ENCODE measurements at regions not wholly inside any gene's neighbourhood (a gene's known extent, or its start where the extent isn't known, plus 50 kb on each side); places are given as distances from the start of the nearest gene placed in this dataset.
A peak's percentile ranks its signal among the peaks of the same experiment; 100 is the strongest.
"Not testable (repeated sequence)": the region's sequence is repeated elsewhere in the genome, so short reads cannot be mapped to it uniquely, and the experiment has no call there.

DNA sequence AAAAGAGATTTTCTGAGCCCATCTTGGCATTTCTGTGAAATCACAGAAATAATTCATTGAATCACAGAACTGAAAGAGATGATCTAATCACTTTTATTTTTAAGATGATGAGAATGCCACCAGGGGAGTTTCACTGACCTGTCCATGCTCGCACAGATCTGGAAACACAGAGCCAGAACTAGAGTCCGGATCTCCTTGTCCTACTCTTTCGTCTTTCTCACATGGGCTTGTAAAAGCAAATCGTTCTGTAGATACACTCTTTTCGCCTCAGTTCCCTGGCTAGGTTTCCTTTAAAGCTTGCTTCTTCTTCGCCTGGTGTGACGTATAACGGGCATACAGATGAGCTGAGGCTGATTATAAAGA lies 122.5 kb upstream of the SPRED1 start:
- Histone ChIP-seq H3K36me3 (no peaks in the 10 kb centered on the region), H3K9me3 (no peaks in the 10 kb centered on the region), H3K27me3 (no peaks in the 10 kb centered on the region), H3K4me3 (peak overlapping the region; percentile 24)
- no peak for DNase-seq

DNA sequence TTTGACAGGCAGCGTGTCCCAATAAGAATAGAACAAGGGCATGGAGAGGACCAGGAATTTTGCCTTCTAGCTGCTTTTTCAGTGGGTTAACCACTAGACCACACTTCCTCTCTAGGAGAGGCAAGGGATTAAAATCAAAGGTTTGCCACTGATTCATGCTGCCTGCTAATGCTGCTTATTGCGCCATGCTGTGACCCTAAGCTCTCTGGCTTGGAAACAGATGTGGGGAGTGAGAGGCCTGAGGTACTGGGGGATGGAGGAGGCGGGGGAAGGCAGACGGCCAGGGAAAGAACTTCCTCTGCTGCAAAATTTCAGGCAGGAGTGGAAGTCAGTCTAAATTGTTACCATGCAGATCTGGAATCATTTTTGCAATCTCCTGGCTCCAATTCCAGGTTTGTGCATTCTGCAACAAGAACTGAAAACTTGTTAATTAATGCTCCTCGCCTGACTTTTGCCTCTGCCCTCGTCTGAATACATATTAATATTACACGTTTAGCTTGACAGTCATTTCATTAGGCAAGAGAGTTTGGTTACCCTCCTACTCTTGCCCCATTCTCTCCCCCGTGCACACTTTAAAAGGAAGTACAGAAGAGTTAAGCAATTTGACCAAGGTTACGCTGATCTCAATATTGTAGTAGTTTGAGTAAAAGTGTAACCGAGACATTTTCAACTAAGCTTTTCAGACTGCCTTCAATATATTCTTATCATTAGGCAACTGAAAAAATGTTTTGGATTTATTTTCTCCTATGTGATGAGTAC lies 121.7 kb upstream of the SPRED1 start:
- H3K36me3 ChIP-seq = no peaks in the 10 kb centered on the region
- no peaks in the 10 kb centered on the region for H3K27me3 ChIP-seq
- peak; percentile 92 for DNase-seq
- H3K9me3 ChIP-seq = no peaks in the 10 kb centered on the region
- H3K4me3 ChIP-seq = no peak overlapping the region

DNA sequence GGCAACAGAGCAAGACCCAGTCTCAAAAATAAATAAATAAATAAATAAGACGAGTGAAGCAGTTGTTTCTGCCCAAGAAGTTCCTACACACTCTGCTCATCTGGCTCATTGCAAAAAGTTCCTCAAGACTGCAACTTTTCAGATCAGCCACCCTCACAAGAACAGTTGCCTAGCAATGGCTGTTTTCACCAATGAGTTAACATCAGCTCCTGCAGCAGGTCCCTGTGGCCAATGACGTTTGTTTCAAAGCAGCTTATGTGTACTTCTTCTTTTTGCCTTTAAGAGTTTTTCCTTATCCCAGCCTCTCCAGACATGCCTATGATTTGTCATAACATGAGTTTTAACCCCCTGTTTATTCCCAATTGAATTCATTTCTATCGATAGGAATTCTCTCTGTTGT lies 118.4 kb upstream of the SPRED1 start:
- no peak for DNase-seq
- Histone ChIP-seq H3K9me3 (no peaks in the 10 kb centered on the region), H3K36me3 (no peaks in the 10 kb centered on the region), H3K4me3 (no peak overlapping the region), H3K27me3 (no peaks in the 10 kb centered on the region)

DNA sequence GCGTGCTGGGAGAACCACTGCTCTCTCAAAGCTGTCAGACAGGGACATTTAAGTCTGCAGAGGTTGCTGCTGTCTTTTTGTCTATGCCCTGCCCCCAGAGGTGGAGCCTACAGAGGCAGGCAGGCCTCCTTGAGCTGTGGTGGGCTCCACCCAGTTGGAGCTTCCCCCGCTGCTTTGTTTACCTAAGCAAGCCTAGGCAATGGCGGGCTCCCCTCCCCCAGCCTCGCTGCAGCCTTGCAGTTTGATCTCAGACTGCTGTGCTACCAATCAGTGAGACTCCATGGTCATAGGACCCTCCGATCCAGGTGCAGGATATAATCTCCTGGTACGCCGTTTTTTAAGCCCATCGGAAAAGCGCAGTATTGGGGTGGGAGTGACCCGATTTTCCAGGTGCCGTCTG lies 110.4 kb upstream of the SPRED1 start:
- H3K36me3 ChIP-seq, H3K4me3 ChIP-seq, H3K9me3 ChIP-seq, DNase-seq, H3K27me3 ChIP-seq: not testable (repeated sequence)

DNA sequence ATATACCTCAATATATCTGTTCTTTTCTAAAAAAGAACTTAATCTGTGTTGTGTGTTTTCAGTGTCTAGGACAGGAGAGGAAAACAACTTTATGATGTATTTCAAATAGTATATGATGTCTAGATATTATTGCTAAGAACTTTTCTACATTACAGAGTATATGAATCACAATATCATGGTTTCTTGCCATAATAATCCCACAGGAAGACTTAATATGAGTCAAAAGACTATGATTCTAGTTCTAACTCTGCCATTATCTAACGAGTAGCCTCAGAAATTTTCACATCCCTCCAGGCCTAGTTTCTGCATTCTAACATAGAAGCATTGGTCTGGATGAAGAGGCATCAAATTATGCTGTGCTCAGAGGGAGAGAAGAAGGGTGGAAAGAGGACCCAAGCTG lies 107.7 kb upstream of the SPRED1 start:
- Histone ChIP-seq H3K4me3 (no peak overlapping the region), H3K27me3 (no peaks in the 10 kb centered on the region), H3K36me3 (no peaks in the 10 kb centered on the region), H3K9me3 (no peaks in the 10 kb centered on the region)
- DNase-seq = no peak

DNA sequence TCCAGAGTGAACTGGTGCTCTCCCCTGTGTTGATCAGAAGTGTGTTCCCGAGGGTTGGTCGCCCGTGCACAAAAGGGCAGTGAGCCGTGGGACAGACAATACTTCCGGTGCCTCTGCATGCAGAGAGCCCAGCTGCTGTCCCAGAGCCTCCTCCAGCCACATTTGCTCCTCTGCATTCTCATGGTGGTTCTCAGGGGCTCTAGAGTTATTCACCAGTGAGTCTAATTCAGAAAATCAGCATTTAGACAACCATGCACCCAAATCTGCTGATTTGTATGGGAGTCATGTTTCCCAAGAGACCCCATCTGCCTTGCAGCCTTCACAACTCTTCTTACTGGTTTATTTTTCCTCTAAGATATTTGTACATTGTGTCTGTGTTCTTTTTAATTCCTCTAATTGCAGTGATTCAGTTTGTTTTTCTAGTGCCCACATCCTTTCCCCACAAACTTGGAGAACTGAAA lies 107.0 kb upstream of the SPRED1 start:
- H3K4me3 ChIP-seq = no peak overlapping the region
- H3K27me3 ChIP-seq = no peaks in the 10 kb centered on the region
- no peaks in the 10 kb centered on the region for H3K36me3 ChIP-seq
- DNase-seq = no peak
- H3K9me3 ChIP-seq = peaks cover 2% of the 10 kb centered on the region

DNA sequence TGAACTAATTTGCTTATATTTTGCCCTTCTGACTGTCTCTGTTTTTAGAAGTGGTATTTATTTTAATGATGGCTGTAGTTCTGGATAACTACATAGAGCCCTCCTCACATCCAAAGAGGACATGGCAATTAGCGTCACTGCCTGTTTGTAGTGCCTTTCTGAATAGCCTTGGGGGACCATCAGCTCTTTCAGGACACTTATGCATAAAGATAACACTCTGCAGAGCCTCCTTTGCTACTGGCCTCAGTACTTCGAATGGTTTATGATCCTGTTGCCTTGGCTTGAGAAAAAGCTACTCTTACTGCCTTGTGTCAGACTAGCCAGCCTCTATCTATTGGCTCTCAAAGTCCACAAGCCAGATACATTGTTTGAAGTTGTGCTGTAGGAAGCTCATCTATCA lies 105.4 kb upstream of the SPRED1 start:
- DNase-seq = no peak
- no peak overlapping the region for H3K4me3 ChIP-seq
- peaks cover 7% of the 10 kb centered on the region for H3K9me3 ChIP-seq
- H3K36me3 ChIP-seq = no peaks in the 10 kb centered on the region
- no peaks in the 10 kb centered on the region for H3K27me3 ChIP-seq

DNA sequence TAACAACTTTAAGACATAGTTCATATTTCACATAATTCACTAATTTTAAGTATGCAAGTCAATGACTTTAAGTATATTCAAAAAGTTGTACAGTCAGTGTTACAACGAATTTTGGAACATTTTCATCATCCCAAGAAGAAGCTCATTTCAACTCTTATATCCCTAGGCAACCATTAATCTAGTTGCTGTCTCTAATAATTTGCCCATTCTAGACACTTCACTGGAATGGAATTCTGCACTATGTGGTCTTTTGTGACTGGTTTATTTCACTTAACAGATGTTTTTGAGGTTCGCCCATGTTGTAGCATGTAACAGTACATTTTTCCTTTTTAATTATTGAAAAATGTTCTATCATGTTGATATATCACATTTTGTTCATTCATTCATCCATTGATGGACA lies 104.2 kb upstream of the SPRED1 start:
- Histone ChIP-seq H3K4me3 (no peak overlapping the region), H3K9me3 (peaks cover 7% of the 10 kb centered on the region), H3K27me3 (no peaks in the 10 kb centered on the region), H3K36me3 (no peaks in the 10 kb centered on the region)
- no peak for DNase-seq

DNA sequence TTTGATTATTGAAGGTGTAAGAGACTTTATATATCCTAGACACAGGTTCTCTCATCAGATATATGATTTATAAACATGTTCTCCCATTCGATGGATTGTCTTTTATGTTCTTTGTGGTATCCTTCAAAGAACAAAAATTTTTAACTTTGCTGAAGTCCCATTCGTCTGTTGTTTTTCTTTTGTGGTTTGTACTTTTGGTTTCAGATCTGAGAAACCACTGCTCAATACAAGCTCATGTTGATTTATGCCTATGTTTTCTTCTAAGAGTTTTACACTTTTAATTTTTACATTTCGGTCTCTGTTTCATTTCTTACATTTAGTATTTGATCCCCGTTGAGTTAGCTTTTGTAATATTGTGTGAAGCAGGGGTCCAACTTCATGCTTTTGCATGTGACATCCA lies 103.3 kb upstream of the SPRED1 start:
- no peak for DNase-seq
- Histone ChIP-seq H3K36me3 (no peaks in the 10 kb centered on the region), H3K27me3 (no peaks in the 10 kb centered on the region), H3K4me3 (no peak overlapping the region), H3K9me3 (peaks cover 7% of the 10 kb centered on the region)

DNA sequence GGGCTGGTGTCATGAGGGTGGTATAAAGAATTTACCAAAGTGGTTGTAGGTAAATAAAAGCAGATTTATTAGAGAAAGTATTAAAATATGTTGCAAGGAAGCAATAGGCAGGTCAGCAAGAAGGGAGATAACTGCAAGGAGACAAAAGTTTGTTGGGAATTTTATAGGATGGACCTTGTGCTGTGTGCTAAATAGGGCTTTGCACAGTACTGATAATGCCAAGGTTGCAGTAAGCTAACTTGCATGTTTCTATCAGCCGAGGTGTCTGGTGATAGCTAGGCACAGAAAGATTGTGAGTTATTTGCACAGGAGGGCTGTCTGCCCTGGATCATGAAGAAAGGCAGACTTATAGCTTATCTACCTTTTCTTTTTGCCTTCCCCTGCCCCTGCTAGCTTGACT lies 102.5 kb upstream of the SPRED1 start:
- peaks cover 7% of the 10 kb centered on the region for H3K9me3 ChIP-seq
- DNase-seq = no peak
- H3K36me3 ChIP-seq = no peaks in the 10 kb centered on the region
- no peak overlapping the region for H3K4me3 ChIP-seq
- no peaks in the 10 kb centered on the region for H3K27me3 ChIP-seq

DNA sequence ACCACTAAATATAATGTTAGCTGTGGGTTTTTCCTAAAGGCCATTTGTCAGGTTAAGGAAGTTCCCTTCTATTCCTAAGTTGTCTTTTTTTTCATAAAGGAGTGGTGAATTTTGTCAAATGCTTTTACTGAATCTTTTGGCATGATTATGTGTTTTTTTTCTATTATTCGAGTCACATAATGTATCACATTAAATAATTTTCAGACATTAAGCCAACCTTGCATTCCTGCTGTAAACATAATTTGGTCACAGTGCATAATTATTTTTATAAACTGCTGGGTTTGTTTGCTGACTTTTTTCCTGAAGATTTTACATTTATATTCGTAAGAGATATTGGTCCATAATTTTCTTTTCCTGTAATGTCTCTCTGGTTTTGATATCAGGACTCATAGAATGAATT lies 101.8 kb upstream of the SPRED1 start:
- peaks cover 7% of the 10 kb centered on the region for H3K9me3 ChIP-seq
- no peaks in the 10 kb centered on the region for H3K27me3 ChIP-seq
- H3K36me3 ChIP-seq = no peaks in the 10 kb centered on the region
- no peak for DNase-seq
- H3K4me3 ChIP-seq = no peak overlapping the region

DNA sequence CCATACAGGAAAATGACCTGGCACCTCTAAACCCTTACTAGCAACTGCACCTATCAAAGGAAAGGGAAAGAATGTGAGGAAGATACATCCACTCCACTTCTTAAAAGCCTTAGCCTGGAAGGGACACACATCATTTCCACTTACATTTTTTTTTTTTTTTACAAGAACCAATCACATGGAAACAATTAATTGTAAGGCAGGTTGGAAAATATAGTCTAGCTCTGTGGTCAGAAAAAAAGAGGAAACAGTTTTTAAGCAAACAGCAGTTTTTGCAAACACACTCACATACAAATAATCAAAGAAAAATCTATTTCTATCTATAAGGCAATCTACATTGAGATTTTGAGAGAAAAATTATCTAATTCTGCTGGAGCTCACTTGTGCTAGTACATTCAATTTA lies 98.9 kb upstream of the SPRED1 start:
- no peak for DNase-seq
- Histone ChIP-seq H3K36me3 (no peaks in the 10 kb centered on the region), H3K4me3 (no peak overlapping the region), H3K27me3 (no peaks in the 10 kb centered on the region), H3K9me3 (peaks cover 7% of the 10 kb centered on the region)

DNA sequence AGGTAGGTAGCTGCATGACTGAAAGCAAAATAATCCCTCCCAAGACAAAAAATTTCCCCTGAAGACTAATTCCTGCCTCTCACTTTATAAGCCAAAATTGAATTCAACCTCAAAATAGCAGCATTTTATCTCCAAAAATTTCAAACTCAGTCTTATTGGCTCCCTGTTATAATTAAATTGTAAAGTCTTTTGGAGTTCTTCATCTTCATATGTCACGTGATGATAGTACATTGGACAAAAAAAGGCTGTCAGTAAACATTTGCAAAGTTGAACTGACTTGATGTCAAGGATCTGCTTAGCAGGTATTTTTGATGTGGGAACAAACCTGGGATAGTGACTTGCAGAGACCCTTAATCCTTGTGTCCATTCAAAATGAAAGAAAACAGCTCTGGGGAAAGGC lies 98.4 kb upstream of the SPRED1 start:
- no peak overlapping the region for H3K4me3 ChIP-seq
- H3K27me3 ChIP-seq = no peaks in the 10 kb centered on the region
- no peaks in the 10 kb centered on the region for H3K36me3 ChIP-seq
- H3K9me3 ChIP-seq = peaks cover 7% of the 10 kb centered on the region
- no peak for DNase-seq

DNA sequence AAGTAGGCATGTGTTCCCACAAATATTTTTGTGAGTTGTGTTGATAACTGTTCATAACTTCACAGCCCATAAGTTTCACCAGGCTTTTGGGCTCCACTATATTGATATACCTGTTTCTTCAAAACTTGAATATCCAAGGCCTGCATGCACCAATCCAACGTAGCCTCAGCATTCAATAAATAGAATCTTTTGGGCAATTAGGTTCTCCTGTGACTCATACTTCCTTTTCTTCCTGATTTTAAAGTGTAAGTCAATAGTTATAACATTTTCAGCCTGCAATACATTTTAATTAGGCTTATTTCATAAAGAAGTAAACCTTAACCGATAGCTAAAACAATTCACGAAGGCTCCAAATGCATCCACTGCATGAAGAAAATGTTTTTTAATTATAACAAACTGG lies 97.8 kb upstream of the SPRED1 start:
- no peaks in the 10 kb centered on the region for H3K36me3 ChIP-seq
- H3K27me3 ChIP-seq = 0 out of 2 replicates have a peak, but pooled peaks cover 3% of the 10 kb centered on the region
- H3K4me3 ChIP-seq = no peak overlapping the region
- H3K9me3 ChIP-seq = peaks cover 7% of the 10 kb centered on the region
- no peak for DNase-seq

DNA sequence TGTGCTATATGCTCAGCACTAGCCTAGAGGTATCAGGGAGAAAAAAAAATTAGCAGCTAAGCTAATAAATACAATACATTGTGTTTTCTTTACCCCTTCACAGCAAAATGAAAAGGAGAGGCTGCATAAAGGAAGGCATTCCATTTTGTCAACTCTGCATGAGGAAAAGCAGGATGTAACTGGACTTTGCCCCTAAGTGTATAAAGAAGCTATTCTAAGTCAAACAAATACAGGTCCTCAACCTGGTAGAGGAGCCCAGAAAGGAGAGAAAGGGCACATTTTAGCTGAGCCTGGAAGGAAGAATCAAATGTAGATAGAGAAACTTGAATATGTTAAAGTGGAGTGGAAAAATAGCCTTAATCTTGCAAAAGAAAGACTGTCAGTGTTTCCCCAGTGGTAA lies 89.0 kb upstream of the SPRED1 start:
- H3K36me3 ChIP-seq = no peaks in the 10 kb centered on the region
- no peaks in the 10 kb centered on the region for H3K9me3 ChIP-seq
- H3K4me3 ChIP-seq = no peak overlapping the region
- no peak for DNase-seq
- H3K27me3 ChIP-seq = 0 out of 2 replicates have a peak, but pooled peaks cover 3% of the 10 kb centered on the region

DNA sequence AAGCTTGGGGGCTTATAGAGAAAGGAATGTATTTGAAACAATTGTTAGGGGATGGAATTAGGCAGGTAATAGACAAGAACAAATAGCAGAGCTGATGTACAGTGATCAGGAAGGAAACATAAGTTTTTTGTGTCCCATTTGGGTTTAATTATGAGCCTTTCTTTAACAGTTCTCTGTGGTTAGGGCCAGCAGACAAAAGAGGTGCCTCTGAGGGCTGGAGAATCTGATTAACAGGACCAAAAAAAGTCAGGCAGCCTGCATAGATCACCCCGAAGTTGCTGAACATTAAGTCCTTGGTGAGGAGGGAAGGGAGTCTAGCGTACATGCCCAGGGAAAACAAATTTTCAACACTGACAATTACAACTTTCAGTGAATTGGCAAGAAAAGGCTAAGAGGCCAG lies 88.6 kb upstream of the SPRED1 start:
- H3K4me3 ChIP-seq = no peak overlapping the region
- H3K27me3 ChIP-seq = 0 out of 2 replicates have a peak, but pooled peaks cover 3% of the 10 kb centered on the region
- H3K36me3 ChIP-seq = no peaks in the 10 kb centered on the region
- no peak for DNase-seq
- no peaks in the 10 kb centered on the region for H3K9me3 ChIP-seq

DNA sequence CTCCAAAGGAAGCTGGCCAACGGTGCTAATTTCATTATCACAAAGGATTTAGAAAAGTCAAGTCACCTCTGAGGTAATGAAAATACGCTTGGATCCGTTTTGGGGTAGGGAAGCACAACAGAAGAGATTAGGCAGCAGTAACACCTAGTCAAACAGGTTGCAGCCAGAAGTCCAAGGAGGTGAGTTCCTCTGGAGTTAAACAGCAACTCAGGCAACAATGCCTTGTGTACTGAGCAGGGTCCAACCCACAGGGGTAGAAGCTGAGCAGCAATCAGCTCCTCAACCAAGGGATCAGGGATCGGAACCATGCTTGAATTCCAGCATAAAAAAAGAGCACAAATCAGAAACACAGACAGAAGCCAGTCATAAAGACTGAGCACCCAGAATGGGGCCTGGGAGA lies 88.1 kb upstream of the SPRED1 start:
- H3K4me3 ChIP-seq = no peak overlapping the region
- no peaks in the 10 kb centered on the region for H3K36me3 ChIP-seq
- no peaks in the 10 kb centered on the region for H3K9me3 ChIP-seq
- H3K27me3 ChIP-seq = 0 out of 2 replicates have a peak, but pooled peaks cover 2% of the 10 kb centered on the region
- no peak for DNase-seq

DNA sequence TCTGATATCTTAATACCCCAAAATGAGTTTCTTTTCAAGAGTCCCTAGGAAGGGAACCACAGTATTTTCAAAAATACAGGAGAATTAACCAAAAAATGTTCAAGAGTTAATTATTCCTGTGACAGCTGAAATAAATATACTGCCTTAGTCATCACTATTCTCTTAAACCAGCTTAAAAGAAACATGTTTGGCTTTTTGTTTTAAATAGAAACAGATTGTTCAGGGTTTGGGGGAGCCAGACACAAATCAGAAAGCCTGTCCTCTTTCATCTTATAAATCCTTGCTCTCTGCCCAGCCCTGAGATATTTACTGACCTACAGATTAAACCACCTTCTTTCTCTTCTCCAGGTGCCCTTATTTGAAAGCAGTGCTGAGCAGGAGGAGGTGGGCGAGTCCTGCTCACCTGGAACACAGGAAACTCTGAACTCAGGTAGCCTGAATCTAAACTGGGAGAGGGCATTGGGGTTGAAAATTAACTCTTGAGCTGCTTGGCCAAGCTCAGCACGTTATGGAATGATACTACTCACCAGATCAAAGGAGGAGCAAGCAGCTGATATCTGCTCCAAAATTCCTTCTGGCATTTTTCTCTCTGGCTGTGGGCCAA lies 84.1 kb upstream of the SPRED1 start:
- Histone ChIP-seq H3K9me3 (no peaks in the 10 kb centered on the region), H3K27me3 (no peaks in the 10 kb centered on the region), H3K36me3 (no peaks in the 10 kb centered on the region), H3K4me3 (no peak overlapping the region)
- no peak for DNase-seq

Data from MG63 (cell line).